GM23338 (cell line): ENCODE measurements at regions not wholly inside any gene's neighbourhood (a gene's known extent, or its start where the extent isn't known, plus 50 kb on each side); places are given as distances from the start of the nearest gene placed in this dataset.

Source experiments
- ATAC-seq: fragments of 200-7000 bp; cut with Tn5 transposase; 3 replicates; pipeline ENCODE4 v1.9.1; 2020
- DNase-seq: peaks from one replicate; pipeline ENCODE4 v3.0.0-alpha.2; 2015; ENCODE audit warnings: low spot score
- H2AFZ ChIP-seq: fragments of 200-600 bp; sonication (generic); 2 replicates; pipeline ENCODE4 v1.8.0; 2016; ENCODE audit warnings: antibody characterized with exemption, mild to moderate bottlenecking, moderate library complexity
- H3F3A ChIP-seq: fragments of 200-600 bp; sonication (generic); replicated peaks from 2 replicates; pipeline ENCODE4 v1.8.0; 2017; ENCODE audit warnings: antibody characterized with exemption, mixed run types, low read depth
- H3K27ac ChIP-seq: fragments of 200-600 bp; sonication (generic); 2 replicates; pipeline ENCODE4 v1.6.1; 2016; ENCODE audit warnings: low read depth
- H3K27me3 ChIP-seq: fragments of 200-600 bp; sonication (generic); 2 replicates; pipeline ENCODE4 v1.8.0; 2016; ENCODE audit warnings: mild to moderate bottlenecking, mixed run types, moderate library complexity; ENCODE audit not compliant: insufficient read depth
- H3K36me3 ChIP-seq: fragments of 200-600 bp; sonication (generic); 2 replicates; pipeline ENCODE4 v1.8.0; 2016; ENCODE audit warnings: mild to moderate bottlenecking; ENCODE audit not compliant: insufficient read depth
- H3K4me1 ChIP-seq: fragments of 200-600 bp; sonication (generic); 2 replicates; pipeline ENCODE4 v1.8.0; 2016; ENCODE audit warnings: mild to moderate bottlenecking, moderate library complexity; ENCODE audit not compliant: insufficient read depth
- H3K4me2 ChIP-seq: fragments of 200-600 bp; sonication (generic); 2 replicates; pipeline ENCODE4 v1.7.1; 2017; ENCODE audit warnings: mixed run types
- H3K4me3 ChIP-seq: fragments of 200-600 bp; sonication (generic); 2 replicates; pipeline ENCODE4 v1.6.1; 2016; ENCODE audit warnings: mixed run types
- H3K79me2 ChIP-seq: fragments of 200-600 bp; sonication (generic); replicated peaks from 2 replicates; pipeline ENCODE4 v1.8.0; 2017; ENCODE audit warnings: mild to moderate bottlenecking; ENCODE audit not compliant: insufficient read depth
- H3K9me2 ChIP-seq: fragments of 200-600 bp; sonication (generic); 2 replicates; pipeline ENCODE4 v1.8.0; 2017; ENCODE audit not compliant: insufficient read depth
- H4K20me1 ChIP-seq: fragments of 200-600 bp; sonication (generic); replicated peaks from 2 replicates; pipeline ENCODE4 v1.8.0; 2017; ENCODE audit warnings: mild to moderate bottlenecking; ENCODE audit not compliant: insufficient read depth
- H3K27ac Mint-ChIP-seq: 2 replicates; pipeline ENCODE4 v1.8.0; 2020; ENCODE audit warnings: inconsistent platforms, mild to moderate bottlenecking, moderate library complexity, mixed read lengths
- H3K27me3 Mint-ChIP-seq: 3 replicates; pipeline ENCODE4 v1.8.0; 2022; ENCODE audit warnings: low read depth, mild to moderate bottlenecking, moderate library complexity, mixed read lengths, inconsistent platforms; ENCODE audit not compliant: insufficient read depth, poor library complexity
- H3K36me3 Mint-ChIP-seq: 3 replicates; pipeline ENCODE4 v1.8.0; 2021; ENCODE audit warnings: low read depth, mild to moderate bottlenecking, inconsistent platforms, moderate library complexity, mixed read lengths
- H3K4me1 Mint-ChIP-seq: 3 replicates; pipeline ENCODE4 v1.8.0; 2020; ENCODE audit warnings: mild to moderate bottlenecking, inconsistent platforms, mixed read lengths
- H3K4me3 Mint-ChIP-seq: 3 replicates; pipeline ENCODE4 v1.8.0; 2021; ENCODE audit warnings: moderate library complexity, mild to moderate bottlenecking, inconsistent platforms, mixed read lengths
- H3K9me3 Mint-ChIP-seq: 3 replicates; pipeline ENCODE4 v1.8.0; 2020; ENCODE audit warnings: moderate library complexity, mild to moderate bottlenecking, inconsistent platforms, mixed read lengths
- CREB1 ChIP-seq: fragments of 250-450 bp; sonication (Bioruptor Pico); IDR thresholded peaks from 2 replicates; pipeline ENCODE4 v1.5.0; 2020; ENCODE audit warnings: low read depth, mild to moderate bottlenecking, moderate library complexity
- EZH2 ChIP-seq: fragments of 200-600 bp; sonication (generic); IDR thresholded peaks from one replicate; pipeline ENCODE4 v1.8.0; 2017; ENCODE audit warnings: antibody characterized with exemption, mild to moderate bottlenecking, low read depth; ENCODE audit not compliant: unreplicated experiment
- POLR2AphosphoS5 ChIP-seq: IDR thresholded peaks from 2 replicates; pipeline ENCODE4 v1.6.1; 2016; ENCODE audit warnings: antibody characterized with exemption, low read depth
- REST ChIP-seq: IDR thresholded peaks from one replicate; pipeline ENCODE4 v1.6.1; 2018; ENCODE audit warnings: antibody characterized with exemption; ENCODE audit not compliant: unreplicated experiment
- STAT1 ChIP-seq: IDR thresholded peaks from one replicate; pipeline ENCODE4 v1.6.1; 2016; ENCODE audit warnings: antibody characterized with exemption; ENCODE audit not compliant: unreplicated experiment
- ZNF114 ChIP-seq: fragments of 250-450 bp; sonication (Bioruptor Pico); IDR thresholded peaks from 2 replicates; pipeline ENCODE4 v1.5.0; 2020; ENCODE audit warnings: mild to moderate bottlenecking, moderate library complexity
- ZNF331 ChIP-seq: fragments of 250-450 bp; sonication (Bioruptor Pico); IDR thresholded peaks from 2 replicates; pipeline ENCODE4 v1.5.0; 2020; ENCODE audit warnings: low read depth, mild to moderate bottlenecking, moderate library complexity
- TF ChIP-seq, protein P1 (sequence below): fragments of 250-450 bp; sonication (Bioruptor Pico); IDR thresholded peaks from 2 replicates; pipeline ENCODE4 v1.5.0; 2020; ENCODE audit warnings: mild to moderate bottlenecking, moderate library complexity
- TF ChIP-seq, protein P2 (sequence below), 2 experiments: fragments of 200-600 bp in 1 of 2; sonication (generic) in 1 of 2; conservative IDR thresholded peaks; 2 replicates each; pipeline versions ENCODE4 v1.5.1 to v1.6.1; 2016 to 2017; ENCODE audit warnings: antibody characterized with exemption in 2 of 2, low read depth in 2 of 2, mild to moderate bottlenecking in 2 of 2, moderate library complexity in 1 of 2

DNA sequence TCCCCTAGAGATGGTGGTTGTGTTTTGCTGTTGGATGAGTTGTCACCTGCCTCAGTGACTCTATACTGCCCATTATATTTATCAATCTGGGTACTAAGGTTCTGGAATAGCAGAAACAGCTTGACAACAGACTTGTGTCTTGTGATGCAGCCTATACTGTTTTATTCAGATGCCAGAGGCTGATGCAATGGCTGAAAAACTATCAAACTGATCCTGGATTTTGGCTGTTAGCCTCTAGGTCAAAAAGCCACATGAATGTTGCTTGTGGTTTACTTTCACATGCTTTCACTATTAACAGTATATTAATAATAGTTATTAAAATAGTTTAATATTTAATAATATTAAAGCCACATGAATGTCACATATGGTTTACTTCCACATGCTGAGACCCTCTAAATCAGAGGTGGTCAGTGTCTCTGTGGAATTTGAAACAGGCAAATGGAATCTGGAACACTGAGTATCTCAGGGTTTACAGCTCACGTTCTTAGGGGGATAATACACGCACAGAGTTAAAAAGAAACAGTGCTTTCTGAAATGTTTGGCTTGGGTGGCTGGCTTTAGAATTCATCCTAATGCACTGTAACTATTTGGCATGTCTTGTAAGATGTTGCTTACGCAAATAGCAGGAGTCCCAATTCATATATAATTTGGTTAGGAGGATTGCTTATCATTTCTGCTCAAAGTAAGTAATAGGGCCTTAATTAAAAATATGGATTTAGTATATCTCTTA lies 82.5 kb upstream of the LCORL start:
- Histone ChIP-seq H2AFZ (no peak overlapping the region), H3K4me3 (no peak overlapping the region), H3F3A (no peaks in the 10 kb centered on the region), H3K4me1 (no peaks in the 10 kb centered on the region), H3K27me3 (no peaks in the 10 kb centered on the region), H3K79me2 (no peaks in the 10 kb centered on the region), H3K9me2 (0 out of 2 replicates have a peak, but pooled peaks cover 7% of the 10 kb centered on the region), H3K27ac (no peak overlapping the region), H3K4me2 (no peak overlapping the region), H3K36me3 (no peaks in the 10 kb centered on the region), H4K20me1 (no peaks in the 10 kb centered on the region)
- Mint-ChIP-seq H3K27ac (no peak overlapping the region), H3K4me1 (no peaks in the 10 kb centered on the region), H3K27me3 (no peaks in the 10 kb centered on the region), H3K36me3 (no peaks in the 10 kb centered on the region), H3K4me3 (no peak overlapping the region), H3K9me3 (no peaks in the 10 kb centered on the region)
- TF ChIP-seq ZNF331 (CRISPR knock-in tag) (no peak), EZH2 (no peak), ZNF114 (no peak), CREB1 (CRISPR knock-in tag) (no peak), REST (no peak), STAT1 (no peak), POLR2AphosphoS5 (no peak)
- TF ChIP-seq, protein P1, sequence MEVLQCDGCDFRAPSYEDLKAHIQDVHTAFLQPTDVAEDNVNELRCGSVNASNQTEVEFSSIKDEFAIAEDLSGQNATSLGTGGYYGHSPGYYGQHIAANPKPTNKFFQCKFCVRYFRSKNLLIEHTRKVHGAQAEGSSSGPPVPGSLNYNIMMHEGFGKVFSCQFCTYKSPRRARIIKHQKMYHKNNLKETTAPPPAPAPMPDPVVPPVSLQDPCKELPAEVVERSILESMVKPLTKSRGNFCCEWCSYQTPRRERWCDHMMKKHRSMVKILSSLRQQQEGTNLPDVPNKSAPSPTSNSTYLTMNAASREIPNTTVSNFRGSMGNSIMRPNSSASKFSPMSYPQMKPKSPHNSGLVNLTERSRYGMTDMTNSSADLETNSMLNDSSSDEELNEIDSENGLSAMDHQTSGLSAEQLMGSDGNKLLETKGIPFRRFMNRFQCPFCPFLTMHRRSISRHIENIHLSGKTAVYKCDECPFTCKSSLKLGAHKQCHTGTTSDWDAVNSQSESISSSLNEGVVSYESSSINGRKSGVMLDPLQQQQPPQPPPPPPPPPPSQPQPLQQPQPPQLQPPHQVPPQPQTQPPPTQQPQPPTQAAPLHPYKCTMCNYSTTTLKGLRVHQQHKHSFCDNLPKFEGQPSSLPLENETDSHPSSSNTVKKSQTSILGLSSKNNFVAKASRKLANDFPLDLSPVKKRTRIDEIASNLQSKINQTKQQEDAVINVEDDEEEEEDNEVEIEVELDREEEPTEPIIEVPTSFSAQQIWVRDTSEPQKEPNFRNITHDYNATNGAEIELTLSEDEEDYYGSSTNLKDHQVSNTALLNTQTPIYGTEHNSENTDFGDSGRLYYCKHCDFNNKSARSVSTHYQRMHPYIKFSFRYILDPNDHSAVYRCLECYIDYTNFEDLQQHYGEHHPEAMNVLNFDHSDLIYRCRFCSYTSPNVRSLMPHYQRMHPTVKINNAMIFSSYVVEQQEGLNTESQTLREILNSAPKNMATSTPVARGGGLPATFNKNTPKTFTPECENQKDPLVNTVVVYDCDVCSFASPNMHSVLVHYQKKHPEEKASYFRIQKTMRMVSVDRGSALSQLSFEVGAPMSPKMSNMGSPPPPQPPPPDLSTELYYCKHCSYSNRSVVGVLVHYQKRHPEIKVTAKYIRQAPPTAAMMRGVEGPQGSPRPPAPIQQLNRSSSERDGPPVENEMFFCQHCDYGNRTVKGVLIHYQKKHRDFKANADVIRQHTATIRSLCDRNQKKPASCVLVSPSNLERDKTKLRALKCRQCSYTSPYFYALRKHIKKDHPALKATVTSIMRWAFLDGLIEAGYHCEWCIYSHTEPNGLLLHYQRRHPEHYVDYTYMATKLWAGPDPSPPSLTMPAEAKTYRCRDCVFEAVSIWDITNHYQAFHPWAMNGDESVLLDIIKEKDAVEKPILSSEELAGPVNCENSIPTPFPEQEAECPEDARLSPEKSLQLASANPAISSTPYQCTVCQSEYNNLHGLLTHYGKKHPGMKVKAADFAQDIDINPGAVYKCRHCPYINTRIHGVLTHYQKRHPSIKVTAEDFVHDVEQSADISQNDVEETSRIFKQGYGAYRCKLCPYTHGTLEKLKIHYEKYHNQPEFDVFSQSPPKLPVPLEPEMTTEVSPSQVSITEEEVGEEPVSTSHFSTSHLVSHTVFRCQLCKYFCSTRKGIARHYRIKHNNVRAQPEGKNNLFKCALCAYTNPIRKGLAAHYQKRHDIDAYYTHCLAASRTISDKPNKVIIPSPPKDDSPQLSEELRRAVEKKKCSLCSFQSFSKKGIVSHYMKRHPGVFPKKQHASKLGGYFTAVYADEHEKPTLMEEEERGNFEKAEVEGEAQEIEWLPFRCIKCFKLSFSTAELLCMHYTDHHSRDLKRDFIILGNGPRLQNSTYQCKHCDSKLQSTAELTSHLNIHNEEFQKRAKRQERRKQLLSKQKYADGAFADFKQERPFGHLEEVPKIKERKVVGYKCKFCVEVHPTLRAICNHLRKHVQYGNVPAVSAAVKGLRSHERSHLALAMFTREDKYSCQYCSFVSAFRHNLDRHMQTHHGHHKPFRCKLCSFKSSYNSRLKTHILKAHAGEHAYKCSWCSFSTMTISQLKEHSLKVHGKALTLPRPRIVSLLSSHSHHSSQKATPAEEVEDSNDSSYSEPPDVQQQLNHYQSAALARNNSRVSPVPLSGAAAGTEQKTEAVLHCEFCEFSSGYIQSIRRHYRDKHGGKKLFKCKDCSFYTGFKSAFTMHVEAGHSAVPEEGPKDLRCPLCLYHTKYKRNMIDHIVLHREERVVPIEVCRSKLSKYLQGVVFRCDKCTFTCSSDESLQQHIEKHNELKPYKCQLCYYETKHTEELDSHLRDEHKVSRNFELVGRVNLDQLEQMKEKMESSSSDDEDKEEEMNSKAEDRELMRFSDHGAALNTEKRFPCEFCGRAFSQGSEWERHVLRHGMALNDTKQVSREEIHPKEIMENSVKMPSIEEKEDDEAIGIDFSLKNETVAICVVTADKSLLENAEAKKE (CRISPR knock-in tag), result no peak
- TF ChIP-seq, protein P2, sequence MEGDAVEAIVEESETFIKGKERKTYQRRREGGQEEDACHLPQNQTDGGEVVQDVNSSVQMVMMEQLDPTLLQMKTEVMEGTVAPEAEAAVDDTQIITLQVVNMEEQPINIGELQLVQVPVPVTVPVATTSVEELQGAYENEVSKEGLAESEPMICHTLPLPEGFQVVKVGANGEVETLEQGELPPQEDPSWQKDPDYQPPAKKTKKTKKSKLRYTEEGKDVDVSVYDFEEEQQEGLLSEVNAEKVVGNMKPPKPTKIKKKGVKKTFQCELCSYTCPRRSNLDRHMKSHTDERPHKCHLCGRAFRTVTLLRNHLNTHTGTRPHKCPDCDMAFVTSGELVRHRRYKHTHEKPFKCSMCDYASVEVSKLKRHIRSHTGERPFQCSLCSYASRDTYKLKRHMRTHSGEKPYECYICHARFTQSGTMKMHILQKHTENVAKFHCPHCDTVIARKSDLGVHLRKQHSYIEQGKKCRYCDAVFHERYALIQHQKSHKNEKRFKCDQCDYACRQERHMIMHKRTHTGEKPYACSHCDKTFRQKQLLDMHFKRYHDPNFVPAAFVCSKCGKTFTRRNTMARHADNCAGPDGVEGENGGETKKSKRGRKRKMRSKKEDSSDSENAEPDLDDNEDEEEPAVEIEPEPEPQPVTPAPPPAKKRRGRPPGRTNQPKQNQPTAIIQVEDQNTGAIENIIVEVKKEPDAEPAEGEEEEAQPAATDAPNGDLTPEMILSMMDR (conservative IDR thresholded peaks at IDR 0.05; ENCODE audit: low read depth in 2 of 2), result no peak
- DNase-seq (no peak), ATAC-seq (no peak)
